SKM-1 (cell line): ENCODE measurements at regions not wholly inside any gene's neighbourhood (a gene's known extent, or its start where the extent isn't known, plus 50 kb on each side); places are given as distances from the start of the nearest gene placed in this dataset.
"Not testable (repeated sequence)": the region's sequence is repeated elsewhere in the genome, so short reads cannot be mapped to it uniquely, and the experiment has no call there.

Experiments used
- DNase-seq: peaks from one replicate; lab custom pipeline; 2025; ENCODE audit not compliant: unreplicated experiment; lab: John Stamatoyannopoulos, UW

DNA sequence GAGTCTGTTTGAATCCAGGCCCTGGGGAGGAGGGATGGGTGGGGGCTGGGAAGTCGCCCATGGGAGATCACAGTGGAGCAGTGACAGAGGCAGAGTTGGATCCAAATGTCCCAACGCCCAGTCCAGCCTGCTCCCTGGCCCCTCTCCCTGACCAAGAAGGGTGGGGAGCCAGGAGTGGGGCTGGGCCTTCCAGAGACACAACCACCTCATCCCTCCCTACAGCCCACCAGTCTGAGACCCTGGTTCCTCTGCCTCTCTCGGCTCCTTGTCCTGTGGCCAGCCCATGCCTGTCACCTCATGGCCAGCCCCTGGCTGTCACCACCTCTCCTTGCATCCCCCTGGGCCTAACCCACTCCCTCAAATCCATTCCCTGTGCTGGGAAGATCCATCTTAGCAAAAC is 71.2 kb upstream of the PRR5 start:
- no peak for DNase-seq

DNA sequence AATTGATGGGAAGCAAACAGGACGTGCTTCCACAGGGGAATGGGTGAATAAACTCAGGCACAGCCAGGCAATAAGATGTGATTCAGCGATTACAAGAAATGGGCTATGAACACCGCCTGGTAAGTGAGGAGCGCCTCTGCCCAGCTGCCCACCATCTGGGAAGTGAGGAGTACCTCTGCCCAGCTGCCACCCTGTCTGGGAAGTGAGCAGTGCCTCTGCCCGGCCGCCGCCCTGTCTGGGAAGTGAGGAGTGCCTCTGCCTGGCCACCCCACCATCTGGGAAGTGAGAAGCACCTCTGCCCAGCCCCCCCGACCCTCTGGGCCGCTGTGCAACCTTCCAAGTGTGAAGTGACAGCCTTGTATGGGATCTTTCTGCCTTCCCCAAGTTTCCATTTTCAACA is 73.2 kb upstream of the PRR5 start:
- DNase-seq = no peak

DNA sequence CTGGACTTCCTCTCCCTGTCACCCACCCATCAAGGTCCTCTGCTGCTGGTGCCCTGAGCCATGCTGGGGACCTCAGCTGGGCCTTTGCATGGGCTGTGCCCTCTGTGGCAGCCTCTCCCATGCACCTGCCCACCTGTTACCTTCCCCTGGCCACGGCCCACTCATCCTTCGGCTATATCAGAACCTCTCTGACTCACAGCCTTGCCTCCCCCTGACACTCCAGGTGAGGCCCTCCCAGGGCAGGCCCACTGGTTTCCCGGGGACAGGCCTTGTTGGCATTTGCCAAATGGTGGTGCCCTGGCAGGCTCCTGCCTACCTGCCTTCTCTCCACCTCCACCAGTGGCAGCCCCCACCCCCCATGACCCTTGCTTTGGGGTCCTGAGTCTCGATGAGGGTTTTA is 73.7 kb upstream of the PRR5 start:
- DNase-seq = no peak

DNA sequence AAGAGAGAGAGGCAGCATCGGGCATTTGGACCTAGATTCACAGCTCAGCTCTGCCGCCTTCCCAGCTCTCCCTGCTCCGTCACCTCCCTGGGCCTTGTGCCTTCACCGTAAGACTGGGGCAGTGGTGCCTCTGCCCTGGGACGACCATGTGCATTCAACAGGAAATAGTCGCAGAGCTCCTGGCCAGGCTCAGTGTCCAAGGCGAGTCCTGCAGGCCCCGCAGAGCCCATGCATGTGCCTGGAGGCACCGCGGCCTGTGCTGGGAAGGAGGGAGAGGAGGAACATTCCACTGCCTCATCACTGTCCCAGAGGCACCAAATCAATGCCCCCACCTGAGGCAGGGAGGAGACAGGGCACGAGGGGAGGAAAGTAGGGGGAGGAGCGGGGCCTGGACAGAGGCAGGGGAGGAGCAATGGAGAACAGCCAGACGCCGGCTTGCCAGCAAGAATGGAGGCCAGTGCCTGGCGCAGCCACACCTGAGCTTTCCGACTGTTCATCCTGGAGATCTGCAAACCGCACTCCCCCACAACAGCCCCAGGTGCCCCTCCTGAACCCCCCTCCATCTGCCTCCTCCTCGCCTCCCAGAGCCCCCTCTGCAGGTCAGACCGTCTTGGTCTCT is 74.4 kb upstream of the PRR5 start:
- DNase-seq = no peak

DNA sequence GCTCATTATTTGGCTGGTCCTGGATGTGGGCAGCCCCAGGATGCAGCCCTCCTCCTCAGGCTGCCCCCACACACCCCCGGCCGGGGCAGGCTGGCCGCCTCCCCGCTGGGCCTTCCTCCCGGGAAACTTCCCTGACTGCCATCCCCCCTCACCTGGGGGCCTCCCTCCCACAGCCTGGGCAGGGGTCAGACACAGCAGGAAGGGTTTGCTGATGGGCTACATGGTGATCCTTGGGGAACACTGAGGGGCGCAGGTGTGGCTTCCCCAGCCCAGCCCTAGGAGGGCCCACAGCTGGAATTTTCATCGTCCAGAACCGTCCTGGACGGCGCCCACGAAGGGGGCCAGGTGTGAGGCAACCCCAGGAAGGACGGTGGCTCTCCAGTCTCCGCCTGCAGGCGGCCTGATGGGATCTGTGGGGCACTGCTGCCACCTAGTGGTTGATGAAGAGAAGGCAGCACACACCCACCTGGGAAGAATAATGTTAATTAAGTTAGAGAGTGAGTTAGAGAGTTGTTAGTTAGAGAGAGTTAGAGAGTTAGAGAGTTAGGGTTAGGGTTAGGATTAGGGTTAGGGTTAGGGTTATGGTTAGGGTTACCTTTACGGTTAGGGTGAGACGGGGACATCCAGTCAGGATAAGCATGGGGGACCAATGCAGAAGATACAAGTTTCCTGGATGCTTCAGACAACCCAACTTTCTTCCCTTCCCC is 75.9 kb upstream of the PRR5 start:
- peak; percentile 68 for DNase-seq

DNA sequence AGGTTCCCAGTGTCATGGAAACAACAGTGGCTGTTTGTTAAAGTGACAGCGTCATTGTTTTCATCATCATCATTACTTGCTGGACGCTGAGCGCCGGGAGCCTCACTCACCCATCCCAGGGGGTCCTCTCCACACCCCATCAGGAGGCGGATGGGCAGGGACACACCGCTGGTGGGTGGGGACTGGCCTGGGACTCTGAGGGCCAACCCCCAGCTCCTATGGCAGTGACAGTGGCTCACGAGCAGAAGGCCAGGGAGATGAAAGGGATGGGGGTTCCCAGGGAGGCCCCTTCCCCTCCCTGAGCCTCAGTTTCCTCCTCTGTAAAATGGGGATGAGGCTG is 76.6 kb upstream of the PRR5 start:
- no peak for DNase-seq

DNA sequence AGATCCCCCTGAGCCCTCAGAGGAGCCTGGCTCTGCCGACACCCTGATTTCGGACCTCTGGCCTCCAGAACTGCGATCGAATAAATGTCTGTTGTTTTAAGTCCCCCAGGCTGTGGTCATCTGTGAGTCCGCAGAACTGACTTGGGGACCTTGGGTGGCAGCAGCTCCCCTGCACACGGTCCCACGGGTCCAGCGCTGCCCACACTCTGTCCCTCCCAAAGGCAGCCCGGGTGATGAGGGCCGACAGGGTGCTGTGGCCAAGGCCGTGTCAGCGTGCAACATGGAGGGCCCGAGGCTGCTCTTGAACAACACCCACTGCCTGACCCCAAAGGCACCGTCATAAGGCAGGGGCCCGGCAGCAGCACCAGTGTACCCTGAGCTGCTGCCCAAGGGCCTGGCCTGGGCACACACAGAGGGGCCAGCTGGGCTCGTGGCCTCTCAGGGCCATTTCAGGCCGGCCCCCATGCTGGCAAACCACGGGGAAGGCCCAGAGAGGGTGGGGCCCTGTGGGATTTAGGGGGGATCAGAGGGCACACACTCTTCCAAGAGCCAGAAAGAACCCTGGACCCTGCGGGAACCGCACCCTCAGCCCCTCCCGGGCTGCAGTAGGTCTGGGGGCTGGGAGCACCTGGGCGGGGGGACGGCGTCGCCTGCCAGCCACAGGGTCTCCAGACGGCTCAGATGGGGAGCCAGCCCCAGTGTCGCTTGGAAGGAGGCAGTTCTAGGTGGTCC is 77.1 kb upstream of the PRR5 start:
- DNase-seq = no peak

DNA sequence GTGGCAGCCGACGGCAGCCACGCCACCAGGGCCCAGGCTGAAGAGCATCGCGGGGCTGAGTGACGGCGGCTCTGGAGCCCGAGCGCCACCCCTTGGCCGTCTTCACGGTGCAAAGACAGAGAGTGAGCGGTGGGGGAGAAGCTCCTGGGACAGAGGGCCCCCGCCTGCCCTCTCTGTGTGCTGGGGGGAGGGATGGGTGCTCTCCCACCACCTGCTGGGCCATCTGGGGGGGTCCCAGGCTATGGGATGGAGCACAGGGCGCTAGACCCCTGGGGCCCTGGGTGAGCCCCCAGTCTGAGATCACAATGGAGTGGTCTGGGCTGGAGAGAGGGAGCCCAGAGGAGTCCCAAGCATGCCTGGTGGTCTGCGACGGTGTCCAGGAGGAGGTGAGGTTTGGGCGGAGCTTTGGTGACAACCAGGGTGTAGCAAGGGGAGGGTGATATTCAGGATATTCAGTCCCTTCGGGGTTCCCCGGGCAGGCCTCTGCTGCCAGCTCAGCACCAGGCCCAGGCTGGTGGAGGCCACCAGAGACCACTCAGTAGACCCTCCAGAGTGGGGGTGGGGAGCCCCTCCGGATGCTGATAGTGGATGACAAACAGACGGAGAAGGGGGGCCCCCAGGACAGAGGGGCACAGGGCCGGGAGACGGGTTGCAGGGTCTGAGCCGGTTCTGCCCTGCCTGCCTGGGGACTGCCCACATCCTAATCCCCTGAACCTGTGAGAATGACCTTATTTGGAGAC is 78.1 kb upstream of the PRR5 start:
- peak; percentile 35 for DNase-seq

DNA sequence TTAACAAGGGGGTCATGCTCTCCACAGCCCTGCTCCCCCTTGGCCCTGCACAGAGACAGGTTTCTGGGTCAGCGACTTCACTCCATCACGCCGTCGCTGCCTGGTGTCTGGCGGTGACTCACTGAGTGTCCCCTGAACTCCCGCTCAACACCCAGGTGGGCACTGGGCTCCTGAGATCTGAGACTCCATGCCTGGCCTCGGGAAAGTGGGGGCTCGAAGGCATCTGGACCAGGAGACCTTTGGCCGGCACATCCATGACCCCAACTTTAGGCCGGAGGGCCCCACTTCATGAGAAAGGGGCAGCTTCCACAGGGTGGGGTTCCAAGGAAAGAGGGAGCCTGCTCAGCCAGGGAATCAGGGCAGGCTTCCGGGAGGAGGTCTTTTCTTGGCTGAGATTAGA is 79.3 kb upstream of the PRR5 start:
- DNase-seq = no peak

DNA sequence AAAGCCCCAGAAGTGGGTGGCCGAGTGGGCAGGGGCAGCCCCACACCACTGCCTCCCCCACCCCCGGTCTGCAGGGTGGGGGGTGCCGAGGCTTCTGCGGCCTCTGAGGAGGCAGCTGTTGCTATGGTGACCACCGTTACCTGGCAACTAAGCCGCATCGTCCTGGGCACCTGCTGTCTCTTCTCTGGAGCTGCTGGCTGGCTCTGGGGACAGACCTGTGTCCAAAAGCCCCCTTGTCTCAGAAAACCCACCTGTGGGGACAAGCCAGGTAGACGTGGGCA is 79.9 kb upstream of the PRR5 start:
- no peak for DNase-seq

DNA sequence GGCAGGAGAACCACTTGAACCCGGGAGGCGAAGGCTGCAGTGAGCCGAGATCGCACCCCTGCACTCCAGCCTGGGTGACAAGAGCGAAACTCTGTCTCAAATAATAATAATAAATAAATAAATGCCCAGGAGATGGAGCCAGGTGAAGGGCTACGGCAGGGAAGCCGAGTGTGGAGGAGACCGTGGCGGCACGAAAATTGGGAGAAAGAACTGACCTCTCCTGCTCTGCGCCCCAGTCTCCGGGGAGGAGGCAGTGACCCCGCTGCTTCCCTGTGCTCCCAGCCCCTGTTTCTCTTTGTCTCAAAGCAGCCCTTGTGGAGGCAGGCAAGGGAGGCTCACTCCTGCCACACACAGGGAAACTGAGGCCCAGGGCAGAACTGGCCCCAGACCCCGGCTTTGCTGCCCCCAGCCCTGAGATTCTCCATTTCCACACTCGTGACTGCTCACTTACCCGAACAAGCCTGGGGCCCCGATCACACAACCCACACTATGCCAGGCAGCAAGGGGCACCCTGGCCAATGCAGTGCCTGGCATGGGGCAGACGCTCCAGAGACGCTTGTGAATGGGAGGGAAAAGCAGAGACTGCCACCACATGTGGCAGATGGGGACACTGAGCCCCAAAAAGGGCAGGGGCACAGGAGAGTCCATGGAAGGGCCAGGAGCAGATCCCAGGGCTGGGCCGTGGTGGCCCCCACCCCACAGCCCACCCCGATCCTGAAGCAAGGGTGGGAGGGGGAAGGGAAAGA is 80.4 kb upstream of the PRR5 start:
- no peak for DNase-seq

DNA sequence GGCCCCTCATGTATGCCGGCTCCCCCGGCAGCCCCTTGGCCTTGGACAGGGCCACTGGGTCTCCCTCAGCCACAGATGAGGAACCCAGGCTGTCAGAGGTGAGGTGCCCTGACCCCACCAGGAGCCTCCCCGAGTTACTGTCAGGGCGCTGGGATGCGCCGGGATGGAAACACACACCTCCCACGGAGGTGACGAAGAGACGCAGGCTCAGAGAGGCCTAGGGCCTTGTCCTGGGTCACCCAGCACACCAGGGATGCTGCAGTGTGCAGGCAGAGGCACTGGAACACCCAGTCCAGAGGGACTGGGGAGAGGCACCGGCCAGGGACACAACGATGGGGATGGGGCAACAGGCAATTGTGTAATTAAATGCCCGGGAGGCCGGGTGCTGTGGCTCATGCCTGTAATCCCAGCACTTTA is 81.2 kb upstream of the PRR5 start:
- no peak for DNase-seq

DNA sequence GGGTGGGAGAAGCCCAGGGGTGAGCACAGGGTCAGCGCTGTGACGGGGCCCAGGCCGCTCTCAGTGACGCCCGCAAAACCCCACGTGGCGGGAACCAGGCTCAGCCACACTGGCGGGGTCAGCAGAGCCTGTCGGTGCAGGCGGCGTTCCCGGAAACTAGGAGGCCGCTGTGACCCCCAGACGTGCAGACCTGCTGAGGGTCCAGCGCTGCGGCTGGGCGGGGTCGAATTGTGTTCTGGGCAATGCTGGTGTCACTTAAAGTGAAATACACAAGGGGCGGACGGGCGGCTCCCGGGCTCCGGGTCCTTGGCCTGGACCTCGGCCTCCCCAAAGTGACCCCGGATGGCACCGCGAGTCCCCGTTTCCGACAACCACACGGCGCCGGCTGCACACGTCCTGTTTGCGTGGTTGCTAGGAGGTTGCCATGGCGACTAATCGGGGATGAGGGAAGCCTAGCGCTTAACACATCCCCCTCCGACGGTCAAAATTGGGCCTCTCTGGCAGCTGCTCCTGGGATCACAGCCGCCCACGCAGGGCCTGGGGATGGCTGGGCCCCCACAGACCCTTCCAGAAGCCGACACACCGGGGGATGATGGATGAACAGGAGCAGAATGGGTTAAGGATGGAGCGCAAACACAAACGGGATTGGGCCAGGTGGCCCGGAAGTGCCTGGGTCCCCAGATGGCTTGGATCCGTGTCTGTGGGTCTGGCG is 81.7 kb upstream of the PRR5 start:
- DNase-seq = no peak

DNA sequence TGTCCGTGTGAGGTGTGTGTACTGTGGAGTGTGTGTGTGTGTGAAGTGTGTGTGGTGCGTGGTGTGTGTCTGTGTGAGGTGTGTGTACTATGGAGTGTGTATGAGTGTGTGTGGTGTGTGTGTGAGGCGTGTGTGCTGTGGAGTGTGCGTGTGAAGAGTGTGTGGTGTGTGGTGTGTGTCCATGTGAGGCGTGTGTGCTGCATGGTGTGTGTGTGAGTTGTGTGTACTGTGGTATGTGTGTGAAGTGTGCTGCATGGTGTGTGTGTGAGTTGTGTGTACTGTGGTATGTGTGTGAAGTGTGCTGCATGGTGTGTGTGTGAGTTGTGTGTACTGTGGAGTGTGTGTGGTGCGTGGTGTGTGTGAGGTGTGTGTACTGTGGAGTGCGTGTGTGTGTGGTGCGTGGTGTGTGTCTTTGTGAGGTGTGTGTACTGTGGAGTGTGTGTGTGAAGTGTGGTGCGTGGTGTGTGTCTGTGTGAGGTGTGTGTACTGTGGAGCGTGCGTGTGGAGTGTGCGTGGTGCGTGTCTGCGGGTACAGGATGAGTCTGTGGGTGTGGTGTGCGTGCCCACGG is 82.4 kb upstream of the PRR5 start:
- not testable (repeated sequence) for DNase-seq

DNA sequence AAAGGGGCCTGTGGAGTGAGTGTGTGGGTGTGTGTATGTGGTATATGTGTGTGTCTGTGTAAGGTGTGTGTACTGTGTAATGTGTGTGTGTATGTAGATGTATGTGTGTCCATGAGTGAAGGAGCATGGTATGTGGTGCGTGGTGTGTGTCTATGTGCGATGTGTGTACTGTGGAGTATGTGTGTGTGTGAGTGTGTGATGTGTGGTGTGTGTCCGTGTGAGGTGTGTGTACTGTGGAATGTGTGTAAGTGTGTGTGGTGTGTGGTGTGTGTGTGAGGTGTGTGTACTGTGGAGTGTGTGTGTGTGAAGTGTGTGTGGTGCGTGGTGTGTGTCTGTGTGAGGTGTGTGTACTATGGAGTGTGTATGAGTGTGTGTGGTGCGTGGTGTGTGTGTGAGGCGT is 83.1 kb upstream of the PRR5 start:
- not testable (repeated sequence) for DNase-seq

DNA sequence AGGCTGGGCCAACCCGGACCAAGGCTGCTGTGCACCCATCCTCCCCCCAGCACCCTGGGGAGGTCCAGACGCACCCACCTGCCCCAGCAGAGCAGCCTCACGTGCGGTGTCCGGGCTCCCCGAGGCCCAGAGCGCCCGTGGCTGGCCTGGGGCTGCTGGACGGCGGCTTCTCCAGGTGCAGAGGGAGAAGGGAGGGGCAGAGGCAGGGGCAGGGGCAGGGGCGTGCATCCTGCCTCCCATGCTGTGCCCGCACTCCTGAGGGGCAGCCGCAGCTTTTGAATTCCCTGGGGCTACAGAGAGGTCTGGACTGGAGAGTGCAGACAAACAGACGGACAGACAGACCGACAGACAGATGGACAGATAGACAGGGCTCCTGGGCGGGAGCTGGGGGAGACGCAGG is 83.6 kb upstream of the PRR5 start:
- no peak for DNase-seq

DNA sequence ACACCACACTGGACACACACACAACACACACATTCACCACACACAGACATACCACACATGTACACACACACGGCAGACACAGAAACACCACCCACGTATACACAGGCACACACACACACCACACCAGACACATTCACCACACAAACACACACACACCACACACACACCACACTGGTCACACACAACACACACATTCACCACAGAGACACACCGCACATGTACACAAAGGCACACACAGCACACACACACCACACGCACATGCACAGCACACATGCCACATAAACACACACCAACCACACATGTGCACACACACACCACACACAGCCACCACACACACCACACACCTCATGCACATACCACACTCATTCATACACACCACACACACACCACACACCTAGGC is 84.2 kb upstream of the PRR5 start:
- no peak for DNase-seq

DNA sequence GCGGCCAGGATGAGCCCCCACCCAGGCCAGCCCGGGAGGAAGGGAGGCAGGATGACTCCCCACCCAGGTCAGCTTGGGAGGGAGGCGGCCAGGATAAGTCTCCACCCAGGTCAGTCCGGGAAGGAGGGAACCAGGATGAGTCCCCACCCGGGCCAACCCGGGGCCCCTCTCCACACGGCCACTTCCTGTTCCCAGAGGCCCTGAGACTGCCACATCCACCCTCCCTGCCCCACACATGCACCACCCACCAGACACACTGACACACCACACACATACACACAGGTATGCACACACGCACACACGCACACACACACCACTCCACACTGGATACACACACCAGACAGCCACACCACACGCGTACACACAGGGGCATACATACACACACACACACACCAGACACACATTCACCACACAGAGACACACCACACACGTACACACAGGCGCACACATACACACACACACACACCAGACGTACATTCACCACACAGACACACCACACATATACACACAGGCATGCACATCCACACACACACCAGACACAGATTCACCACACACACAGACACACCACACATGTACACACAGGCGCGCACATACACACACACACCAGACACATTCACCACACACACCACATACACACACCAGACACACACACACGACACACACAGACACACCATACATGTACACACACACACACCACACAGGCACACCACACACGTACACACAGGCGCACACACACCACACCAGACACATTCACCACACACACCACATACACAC is 84.9 kb upstream of the PRR5 start:
- DNase-seq = no peak

DNA sequence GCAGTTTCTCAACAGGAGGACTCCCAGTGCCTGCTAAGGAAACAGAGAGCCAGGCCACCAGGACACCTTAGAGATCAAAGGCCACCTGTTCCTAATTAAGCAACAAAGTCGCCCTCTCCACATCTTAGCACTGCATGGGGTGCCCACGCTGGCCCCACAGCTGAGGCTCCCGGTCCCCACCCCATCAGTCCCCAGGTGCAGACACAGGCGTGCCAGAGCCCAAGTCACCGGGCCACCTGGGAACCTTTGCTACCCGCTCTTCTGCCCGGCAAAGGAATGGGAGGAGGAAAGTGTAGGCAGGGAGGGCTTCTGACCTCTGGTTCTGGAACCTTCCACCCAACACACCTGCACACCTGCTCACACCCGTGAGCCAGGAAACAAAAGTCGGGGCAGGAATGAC is 85.5 kb upstream of the PRR5 start:
- no peak for DNase-seq
